GM19438 (cell line): ENCODE measurements at regions not wholly inside any gene's neighbourhood (a gene's known extent, or its start where the extent isn't known, plus 50 kb on each side); places are given as distances from the start of the nearest gene placed in this dataset.
"Not testable (repeated sequence)": the region's sequence is repeated elsewhere in the genome, so short reads cannot be mapped to it uniquely, and the experiment has no call there.

Source experiments
- ATAC-seq: cut with Tn5 transposase; IDR thresholded peaks from one replicate; pipeline ENCODE4 v1.9.1; 2021; ENCODE audit warnings: low read depth; ENCODE audit not compliant: unreplicated experiment

DNA sequence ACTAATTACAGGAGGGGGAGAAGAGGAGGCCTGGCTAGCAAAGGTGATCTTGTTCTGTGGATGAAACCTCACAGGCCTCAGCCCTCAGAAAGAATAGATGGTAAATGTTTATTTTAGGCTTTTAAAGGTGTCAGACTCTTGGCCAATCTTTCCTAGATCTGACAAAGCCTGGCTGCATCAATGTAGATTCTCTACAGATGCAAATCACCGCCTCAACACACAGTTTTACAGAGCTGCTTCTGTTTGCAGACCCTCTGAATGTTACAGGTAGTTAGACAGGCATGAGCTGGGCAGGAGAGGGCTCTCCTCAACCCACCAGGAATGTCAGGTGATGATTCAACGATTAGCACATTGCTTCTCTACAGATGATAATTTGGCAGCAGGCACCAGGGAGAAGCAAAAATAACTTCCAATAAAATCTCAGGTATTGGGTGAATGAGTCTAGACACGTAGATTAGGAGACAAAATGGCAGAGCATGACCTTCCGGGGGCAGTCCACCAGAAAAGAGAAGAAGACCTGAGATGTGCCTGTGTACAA is 105.4 kb upstream of the VANGL1 start:
- no peak for ATAC-seq

- no peak for ATAC-seq
Observed at GRCh38 chr1:115534106-115534505, 107.7 kb upstream of the VANGL1 start.

DNA sequence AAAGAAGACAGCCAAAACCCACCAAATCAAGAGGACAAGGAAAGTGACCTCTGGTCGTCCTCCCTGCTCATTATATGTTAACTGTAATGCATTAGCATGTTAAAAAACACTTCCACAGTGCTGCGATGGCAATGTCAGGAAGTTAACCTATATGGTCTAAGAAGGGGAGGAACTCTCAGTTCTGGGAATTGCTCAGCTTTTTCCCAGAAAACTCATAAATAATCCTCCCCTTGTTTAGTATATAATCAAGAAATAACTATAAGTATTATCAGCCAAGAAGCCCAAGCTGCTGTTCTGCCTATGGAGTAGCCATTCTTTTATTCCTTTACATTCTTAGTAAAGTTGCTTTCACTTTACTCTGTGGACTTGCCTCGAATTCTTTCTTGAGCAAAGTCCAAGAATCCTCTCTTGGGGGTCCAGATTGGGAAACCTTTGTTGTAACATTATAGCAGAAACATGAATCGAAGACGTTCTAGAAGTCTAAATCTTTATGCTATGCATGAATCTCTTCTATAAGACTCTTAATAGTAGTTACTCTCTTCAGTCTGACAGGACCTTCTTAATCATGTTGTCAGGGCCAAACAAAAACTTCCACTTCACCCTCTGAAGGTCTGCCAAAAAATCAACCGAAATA is 110.0 kb upstream of the VANGL1 start:
- no peak for ATAC-seq

DNA sequence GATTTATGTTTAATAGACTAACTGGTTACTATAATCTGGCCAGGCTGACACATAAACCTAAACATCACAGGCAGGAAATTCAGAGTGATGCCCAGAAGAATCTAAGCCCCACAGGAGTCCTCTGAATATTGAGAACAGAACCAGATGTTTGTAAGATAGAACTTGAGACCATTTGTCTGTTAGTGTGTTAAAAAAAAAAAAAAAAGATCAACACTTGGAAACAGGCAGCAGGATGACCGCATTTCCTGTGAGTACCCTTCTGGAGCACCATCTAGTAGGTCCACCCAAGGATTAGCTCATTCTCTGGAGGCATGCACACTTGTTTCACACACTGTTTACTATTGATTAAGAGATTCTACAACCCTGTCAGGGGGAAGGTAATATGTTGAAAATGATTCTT is 111.4 kb upstream of the VANGL1 start:
- no peak for ATAC-seq

GRCh38 chr1:115529216-115529897 is 112.4 kb upstream of the VANGL1 start:
- ATAC-seq = no peak

DNA sequence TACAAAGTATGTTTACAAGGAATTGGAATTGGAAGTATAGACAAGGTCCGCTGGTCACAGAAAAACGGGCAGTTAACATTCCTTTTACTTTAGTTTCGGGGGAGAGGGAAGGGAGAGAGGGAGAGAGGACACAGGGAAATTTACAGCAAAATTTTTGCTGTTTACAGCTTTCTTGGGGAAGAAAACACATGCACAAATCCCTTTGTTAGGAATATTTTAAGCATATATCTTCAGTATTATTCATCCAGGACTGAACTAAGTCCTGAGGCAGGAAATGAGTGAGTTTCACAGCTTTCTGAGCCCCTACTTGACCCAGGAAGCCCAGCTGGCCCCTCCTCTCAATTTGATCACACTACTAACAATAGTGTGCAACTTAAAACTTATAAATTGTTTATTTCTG is 113.4 kb upstream of the VANGL1 start:
- not testable (repeated sequence) for ATAC-seq

DNA sequence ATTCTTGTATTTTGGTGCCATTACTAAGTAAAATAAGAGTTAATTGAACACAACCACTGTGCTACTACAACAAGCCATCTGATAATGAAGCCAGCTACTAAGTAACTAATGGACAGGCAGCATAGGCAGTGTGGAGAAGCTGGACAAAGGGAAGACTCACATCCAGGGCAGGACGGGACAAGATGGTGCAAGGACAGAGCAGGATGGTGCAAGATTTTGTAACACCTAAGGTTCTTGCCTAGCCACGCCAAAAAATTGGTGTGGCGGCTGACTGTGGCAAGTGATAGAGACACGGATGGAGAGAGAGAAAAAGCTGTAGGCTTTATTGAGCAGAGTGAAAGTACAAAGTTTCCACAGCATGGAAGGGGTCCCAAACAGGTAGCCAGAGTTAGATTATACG is 114.0 kb upstream of the VANGL1 start:
- ATAC-seq = no peak

DNA sequence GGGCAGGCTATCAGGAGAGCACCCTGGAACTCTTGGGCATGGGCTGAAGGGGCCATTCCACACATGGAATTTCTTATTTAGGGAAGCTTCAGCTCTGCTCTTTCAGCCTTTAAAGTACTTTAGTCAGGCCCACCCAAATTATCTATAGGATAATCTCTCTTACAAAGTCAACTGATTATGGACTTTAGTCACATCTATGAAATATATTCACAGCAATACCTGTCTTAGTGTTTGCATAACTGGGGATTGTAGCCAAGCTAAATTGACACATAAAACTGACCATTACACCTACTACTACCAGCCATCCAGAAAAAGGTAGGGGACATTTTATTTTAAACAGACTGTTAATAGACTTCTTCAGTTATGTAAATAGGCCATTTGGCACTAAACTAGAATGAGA is 114.9 kb upstream of the VANGL1 start:
- ATAC-seq = no peak

GRCh38 chr1:115524236-115524635 is 117.5 kb upstream of the VANGL1 start:
- ATAC-seq = no peak

DNA sequence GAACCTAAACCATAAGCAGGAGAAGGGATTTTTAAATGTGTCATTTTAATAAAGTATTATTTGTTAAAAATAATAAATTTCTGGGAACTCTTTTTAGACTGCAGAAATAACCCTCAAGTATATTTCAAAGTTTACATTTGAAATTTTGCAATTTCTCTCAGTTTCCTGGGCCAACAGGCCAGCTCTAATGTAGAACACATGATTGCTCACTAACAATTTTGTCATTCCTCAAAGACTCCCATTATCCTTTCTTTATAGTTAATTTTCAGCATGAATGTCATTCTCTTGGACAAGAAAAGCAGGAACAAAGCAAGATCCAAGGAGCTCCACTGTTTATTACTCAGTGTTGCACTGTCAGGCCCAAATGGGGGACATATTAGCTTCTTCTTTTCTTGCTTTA is 119.4 kb upstream of the VANGL1 start:
- no peak for ATAC-seq

GRCh38 chr1:115515270-115515669 is 126.5 kb upstream of the VANGL1 start:
- ATAC-seq = no peak

DNA sequence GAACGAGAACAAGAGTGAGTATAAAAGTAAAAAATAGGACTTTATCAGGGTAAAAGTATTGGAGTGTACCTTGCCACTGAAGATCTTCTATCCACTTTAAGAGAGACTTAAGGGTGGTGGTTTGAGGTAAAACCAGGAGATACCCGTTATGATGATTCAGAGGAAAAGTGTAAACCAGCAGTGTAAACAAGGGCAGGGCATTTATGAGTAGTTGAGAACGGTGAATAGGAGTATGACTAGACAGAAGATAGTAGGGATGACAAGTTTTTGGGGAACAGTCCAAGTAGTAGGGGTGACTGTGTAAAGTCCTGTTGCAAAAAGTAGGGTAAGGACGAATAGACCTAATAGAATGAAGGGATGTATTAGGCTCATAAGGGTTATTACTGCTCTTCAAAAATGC is 131.5 kb upstream of the VANGL1 start:
- not testable (repeated sequence) for ATAC-seq

DNA sequence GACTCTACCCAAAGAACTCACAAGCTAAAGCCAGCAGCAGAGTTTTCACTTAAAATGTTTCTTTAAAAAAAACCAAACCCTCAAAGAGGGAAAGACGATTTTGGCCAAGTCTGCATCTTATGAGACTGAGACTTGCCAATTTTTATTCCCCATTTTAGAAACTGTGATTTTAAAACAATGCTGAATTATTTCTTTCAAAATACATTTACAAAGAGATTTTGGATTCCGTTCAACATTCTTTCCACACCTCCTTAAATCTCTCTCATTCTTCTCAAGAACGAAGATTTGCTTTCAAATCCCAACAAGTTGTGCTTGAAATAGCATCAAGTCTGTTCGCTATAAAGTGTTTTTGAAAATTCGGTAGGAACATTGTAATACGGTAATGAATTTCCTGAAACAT is 133.9 kb upstream of the VANGL1 start:
- no peak for ATAC-seq

- ATAC-seq = no peak
Observed at GRCh38 chr1:115506924-115507589, 134.7 kb upstream of the VANGL1 start.

- ATAC-seq = no peak
Observed at GRCh38 chr1:115506518-115506917, 135.3 kb upstream of the VANGL1 start.

- no peak for ATAC-seq
Observed at GRCh38 chr1:115505148-115505571, 136.6 kb upstream of the VANGL1 start.

GRCh38 chr1:115502183-115502582 is 139.6 kb upstream of the VANGL1 start:
- ATAC-seq = not testable (repeated sequence)

GRCh38 chr1:115501476-115501875 is 140.3 kb upstream of the VANGL1 start:
- no peak for ATAC-seq

DNA sequence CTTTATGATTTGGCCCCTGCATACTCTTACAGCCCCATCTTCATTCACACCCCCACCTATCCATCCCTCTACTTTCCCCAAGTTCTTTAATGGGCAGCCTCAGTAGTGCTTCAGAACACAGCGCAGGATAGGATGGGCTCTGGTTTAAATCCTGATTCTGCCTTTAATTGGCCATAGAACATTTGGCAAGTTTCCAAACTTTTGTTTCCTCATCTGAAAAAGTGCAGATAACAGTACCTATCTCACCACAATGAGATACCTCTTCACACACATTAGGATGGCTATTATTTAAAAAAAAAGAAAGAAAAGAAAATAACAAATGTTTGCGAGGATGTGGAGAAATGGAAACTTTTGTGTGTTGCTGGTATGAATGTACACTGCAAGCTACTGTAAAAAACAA is 142.5 kb upstream of the VANGL1 start:
- no peak for ATAC-seq

GRCh38 chr1:115496904-115497527 is 144.8 kb upstream of the VANGL1 start:
- ATAC-seq = no peak

DNA sequence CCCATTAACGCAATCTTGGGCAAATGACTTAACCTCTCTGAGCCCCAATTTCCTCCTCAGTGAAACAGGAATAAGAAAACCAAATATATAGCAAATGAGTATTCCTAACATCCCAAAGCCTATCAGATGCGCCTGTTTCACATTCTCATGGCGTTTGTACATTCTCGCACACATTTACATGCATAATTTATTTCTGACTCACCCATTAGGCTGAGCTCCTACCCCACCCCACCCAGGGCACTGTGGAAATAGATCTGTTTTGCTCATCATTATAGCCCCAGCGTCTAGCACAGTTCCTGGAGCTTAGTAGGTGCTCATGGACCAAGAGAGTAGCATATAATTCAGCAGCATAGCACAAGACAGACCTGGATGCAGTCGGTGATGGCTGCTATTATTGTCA is 146.1 kb upstream of the VANGL1 start:
- no peak for ATAC-seq
